GM19239 (cell line): ENCODE measurements at regions not wholly inside any gene's neighbourhood (a gene's known extent, or its start where the extent isn't known, plus 50 kb on each side); places are given as distances from the start of the nearest gene placed in this dataset.

Experiments
- DNase-seq: peaks from one replicate; pipeline ENCODE4 v3.0.0; 2011; ENCODE audit warnings: low spot score; ENCODE audit not compliant: insufficient read length
- FAIRE-seq: peaks from 2 replicates; lab custom pipeline; 2011; peaks lifted over from hg19 to GRCh38; lab: Jason Lieb, UNC

- DNase-seq (no peak), FAIRE-seq (no peak)
These were observed 133.8 kb upstream of the AKR1E2 start for GRCh38 chr10:4692206-4692605.

DNA sequence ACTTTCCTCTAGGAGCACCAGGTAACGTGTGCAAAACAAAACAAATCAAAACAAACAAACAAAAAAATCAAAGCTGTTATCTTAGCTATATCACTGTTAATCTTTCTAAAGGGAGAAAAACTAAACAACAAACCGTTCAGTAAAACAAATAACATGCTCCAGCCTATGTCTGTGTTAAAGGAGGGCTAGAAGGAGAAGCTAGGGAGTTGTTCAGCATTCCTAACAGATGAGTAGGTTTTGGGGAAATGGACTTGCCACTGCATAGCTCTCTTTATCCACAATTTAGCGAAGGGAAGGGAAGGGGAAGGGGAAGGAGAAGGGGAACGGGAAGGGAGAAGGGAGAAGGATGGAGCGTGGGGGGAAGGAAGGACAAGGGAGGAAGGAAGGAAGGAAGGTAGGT lies 134.2 kb upstream of the AKR1E2 start:
- DNase-seq (no peak), FAIRE-seq (no peak)

- FAIRE-seq: no peak
- no peak for DNase-seq
These were observed 134.7 kb upstream of the AKR1E2 start for GRCh38 chr10:4691301-4691700.

GRCh38 chr10:4688601-4689000 lies 137.4 kb upstream of the AKR1E2 start:
- FAIRE-seq: no peak
- no peak for DNase-seq

DNA sequence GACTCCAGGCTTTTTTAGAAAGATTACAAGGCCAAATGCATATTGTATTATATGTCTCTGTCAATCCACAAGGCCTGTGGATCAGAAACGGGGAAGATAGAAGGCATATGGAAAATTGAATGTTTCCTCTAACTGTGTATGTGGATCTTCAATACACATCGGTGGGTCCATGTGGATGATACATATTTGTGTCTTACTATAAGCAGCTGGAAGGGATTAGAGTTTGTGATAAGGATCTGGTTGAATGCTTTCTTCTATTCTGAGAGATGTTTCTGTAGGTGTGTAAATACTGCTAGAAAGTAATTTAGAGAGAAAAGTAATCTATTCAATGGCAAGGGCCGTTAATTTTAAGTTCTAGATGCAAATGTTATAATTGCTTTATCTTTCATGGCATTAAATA lies 137.8 kb upstream of the AKR1E2 start:
- DNase-seq (no peak), FAIRE-seq (no peak)

GRCh38 chr10:4687397-4687796 lies 138.6 kb upstream of the AKR1E2 start:
- no peak for FAIRE-seq
- DNase-seq: no peak

- FAIRE-seq: no peak
- DNase-seq: no peak
These were observed 139.4 kb upstream of the AKR1E2 start for GRCh38 chr10:4686644-4686996.

DNA sequence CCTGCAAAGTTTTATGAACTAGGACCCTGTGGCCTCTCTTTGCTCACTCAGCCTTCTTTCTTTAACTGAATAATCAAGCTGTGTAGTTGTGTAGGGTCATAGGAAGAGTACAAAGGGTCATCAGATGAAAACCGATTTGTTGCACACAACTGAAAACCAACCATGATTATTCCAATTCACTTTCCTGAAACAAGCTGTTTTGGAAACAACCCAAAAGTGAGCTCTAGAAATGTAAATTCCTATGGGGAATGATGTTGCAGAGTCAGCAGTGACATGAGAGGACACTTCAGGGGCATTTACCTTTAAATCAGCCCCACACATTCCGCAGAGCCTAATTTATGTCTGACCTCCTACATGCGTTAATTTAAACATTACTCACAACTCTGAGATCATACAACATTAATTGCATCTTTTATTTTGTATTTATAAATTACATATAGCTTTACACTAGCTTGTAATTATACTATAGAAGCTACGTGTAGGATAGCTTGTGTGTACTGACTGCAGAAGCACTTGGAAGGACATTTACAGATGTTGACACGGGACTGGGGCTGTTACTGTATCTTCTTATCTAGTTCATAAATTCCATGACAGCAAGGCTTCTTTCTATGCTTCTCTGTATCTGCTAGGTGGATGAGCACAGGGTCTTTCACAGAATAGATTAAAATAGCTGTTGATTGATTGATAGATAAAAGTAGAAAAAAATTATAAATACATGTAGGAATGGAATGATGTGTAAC lies 139.9 kb upstream of the AKR1E2 start:
- DNase-seq (no peak), FAIRE-seq (no peak)

- no peak for DNase-seq
- FAIRE-seq: no peak
These were observed 140.5 kb upstream of the AKR1E2 start for GRCh38 chr10:4685491-4685890.

- no peak for FAIRE-seq
These were observed 141.6 kb upstream of the AKR1E2 start for GRCh38 chr10:4684434-4684833.

DNA sequence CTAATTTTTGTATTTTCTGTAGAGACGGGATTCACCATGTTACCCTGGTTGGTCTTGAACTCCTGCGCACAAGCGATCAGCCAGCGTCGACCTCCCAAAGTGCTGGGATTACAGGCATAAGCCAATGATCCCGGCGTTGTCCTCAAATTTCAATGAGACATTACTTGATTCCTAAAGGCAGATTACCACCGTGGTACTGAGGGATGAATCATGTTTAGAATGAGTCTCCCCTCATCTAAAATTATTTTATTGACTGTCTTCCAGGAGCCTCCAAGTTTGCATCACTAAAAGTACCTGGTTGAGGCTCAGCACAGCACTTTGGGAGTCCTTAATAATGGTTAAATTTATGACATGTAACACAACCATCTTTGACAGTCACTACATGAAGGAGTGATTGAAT lies 142.2 kb upstream of the AKR1E2 start:
- FAIRE-seq (no peak), DNase-seq (no peak)

More at GRCh38 chr10:4684434-4684833, 141.6 kb upstream of the AKR1E2 start:
- no peak for DNase-seq

GRCh38 chr10:4683137-4683536 lies 142.9 kb upstream of the AKR1E2 start:
- no peak for DNase-seq
- no peak for FAIRE-seq

DNA sequence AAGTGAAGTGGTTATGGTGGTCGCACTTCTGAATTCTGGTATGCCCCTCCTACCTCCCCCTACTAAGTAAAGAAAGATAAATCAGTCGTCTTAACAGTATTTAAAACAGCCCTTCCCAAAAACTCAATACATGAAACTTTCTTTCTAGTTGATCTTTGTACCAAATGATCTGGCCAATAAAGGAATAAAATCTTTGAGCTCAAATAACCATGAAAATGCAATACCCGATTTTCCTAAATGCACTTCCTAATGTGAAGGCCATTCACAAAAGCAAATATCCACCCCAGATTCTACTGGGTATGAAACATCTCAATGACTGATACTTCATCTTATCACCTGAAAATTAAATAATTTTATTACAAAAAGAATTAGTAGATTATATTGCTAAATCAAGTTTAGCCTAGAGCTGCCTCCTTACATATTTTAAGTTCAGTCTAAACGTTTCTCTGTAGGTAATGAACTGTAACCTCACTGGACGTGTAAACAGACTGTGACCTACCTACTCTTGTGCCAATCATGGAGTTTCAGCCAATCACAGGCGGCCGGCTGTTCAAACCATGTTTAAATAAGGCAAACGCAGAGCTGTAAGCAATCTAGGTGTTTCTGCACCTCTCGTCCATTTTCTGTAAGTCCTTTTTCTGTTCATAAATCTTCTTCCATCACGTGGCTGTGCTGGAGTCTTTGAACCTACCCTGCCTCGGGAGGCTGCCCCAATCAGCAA lies 146.9 kb upstream of the AKR1E2 start:
- FAIRE-seq (no peak), DNase-seq (no peak)

GRCh38 chr10:4678023-4678950 lies 147.7 kb upstream of the AKR1E2 start:
- FAIRE-seq (no peak), DNase-seq (no peak)

- DNase-seq (no peak), FAIRE-seq (no peak)
These were observed 148.5 kb upstream of the AKR1E2 start for GRCh38 chr10:4677296-4678021.

DNA sequence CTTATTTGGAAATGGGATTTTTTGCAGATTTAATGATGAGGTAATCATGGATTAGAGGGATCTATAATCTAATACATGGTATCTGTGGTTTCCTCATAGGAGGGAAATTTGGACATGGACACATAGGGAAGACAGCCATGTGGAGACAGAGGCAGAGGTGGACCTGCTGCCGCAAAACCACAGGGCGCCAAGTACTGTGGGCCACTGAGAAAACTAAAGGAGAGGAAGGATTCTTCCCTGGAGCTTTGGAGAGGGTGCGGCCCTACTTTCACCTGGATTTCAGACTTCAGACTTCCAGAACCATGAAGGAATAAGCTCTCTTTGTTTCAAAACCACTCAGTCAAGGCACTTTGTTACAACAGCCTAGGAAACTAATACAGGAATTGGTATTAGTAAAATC lies 149.4 kb upstream of the AKR1E2 start:
- no peak for DNase-seq
- no peak for FAIRE-seq

DNA sequence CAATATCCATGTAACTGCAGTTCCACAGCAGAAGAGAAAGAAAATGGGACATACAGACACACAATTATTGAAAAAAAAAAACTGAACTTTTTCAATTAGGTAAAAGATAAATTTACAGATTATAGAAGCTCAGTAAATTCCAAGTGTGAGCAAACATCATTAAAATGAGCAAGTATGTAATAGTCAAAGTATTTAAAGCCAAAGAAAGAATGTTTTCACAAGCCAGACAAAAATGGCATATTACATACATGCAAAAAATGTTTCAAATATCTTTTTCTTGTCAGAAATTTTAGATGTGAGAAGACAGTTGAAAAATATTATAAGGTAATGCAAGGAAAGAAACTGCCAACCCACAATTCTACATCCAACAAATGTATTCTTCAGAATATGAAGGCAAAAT lies 150.2 kb upstream of the AKR1E2 start:
- DNase-seq (no peak), FAIRE-seq (no peak)

DNA sequence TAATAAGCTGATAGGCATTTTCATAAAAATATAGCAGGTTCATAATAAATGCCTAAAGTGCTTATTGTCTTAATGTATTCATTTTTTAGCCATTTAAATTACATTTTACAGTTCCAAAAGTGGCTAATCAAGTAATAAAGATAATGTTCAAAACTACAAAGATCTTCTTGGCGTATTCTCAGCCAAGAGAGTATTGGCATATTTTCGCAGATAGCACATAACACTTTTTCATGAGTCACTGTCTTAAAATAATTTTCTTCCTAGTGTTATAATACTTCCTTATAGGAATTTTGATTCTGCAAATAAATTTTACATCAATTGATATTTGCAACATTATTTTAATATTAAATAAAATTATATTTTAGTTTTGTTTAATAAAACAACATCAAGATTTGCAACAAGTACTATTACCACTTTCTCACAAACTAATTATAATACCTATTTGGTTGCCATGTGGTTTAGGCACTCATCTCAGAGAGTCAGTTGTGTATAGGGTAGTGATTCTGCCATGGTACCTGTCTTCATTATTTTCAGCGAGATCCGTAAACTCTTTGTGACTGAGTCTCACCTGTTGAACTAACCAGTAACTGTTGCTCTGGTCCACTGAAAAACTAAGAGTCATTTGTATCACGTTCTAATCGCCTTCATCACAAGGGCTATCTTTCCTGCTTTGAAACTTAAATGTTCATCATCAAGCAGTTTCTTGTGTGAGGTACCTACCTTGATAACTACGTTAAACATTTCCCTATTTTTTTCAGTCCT lies 152.5 kb upstream of the AKR1E2 start:
- DNase-seq: no peak
- FAIRE-seq: no peak

DNA sequence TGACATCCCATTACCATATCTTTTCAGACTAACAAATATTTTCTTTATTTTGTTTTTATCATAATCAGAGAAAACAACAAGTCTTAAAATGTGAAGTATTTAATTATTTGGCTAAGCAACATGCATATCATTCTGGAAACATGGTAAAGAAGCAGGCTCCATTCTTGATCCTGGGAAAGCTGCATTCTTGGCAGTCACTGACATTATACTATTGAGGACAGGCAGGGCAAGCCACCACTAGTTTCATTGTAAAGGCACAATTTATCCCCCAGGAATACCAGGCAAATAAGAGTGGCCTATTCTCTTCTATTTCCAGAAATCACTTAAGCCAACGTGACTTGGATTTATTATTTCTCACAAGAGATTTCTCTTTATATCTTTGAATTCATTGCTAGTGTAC lies 153.8 kb upstream of the AKR1E2 start:
- no peak for FAIRE-seq
- no peak for DNase-seq
